Skin of body (tissue), 1 donor: ENCODE measurements at regions not wholly inside any gene's neighbourhood (a gene's known extent, or its start where the extent isn't known, plus 50 kb on each side); places are given as distances from the start of the nearest gene placed in this dataset.
"Not testable (repeated sequence)": the region's sequence is repeated elsewhere in the genome, so short reads cannot be mapped to it uniquely, and the experiment has no call there.

Source experiments
- DNase-seq: peaks from one replicate; lab custom pipeline; 2025; lab: John Stamatoyannopoulos, UW

GRCh38 chr16:5801396-5801795 is 703.8 kb upstream of the EEF2KMT start:
- no peak for DNase-seq

- DNase-seq = no peak
Observed at GRCh38 chr16:5793556-5793955, 696.0 kb upstream of the EEF2KMT start.

GRCh38 chr16:5791011-5791657 is 693.5 kb upstream of the EEF2KMT start:
- no peak for DNase-seq

GRCh38 chr16:5790512-5790911 is 692.9 kb upstream of the EEF2KMT start:
- DNase-seq = no peak

DNA sequence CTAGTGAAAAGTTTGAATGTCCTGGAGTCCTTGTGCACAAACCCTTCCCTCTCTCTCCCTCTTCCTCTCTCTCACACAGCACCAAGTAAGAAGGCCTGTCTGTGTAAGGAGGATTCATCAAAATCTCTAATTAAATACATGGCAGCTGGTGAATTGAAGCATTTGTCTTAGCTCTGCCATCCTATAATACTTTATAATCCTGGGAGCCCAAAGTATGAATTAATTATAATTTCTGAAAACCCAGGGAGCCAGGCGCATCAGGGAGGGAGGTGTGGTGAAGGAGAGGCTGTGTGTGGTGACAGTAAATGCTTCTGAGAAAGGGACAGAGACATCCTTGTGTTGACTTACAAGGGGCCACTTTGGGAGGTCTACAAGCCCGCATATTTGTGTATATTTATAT is 691.4 kb upstream of the EEF2KMT start:
- no peak for DNase-seq

DNA sequence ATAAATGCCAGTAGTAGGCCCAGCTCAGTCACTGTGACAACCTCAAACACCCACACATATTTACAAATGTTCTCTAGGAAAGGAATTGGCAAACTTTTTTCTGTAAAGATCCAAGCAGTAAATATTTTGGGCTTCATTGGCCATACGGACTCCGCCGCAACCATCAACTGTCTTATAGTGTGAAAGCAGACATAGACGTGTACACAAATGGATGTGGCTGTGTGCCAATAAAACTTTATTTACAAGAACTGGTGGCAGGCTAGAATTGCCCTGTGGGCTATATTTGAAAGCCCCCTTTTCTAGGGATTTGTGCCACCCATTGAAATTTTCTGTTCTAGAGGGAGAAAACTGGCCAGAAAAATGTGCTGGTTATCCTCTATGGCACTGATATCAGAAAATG is 683.8 kb upstream of the EEF2KMT start:
- no peak for DNase-seq

GRCh38 chr16:5776876-5777275 is 679.3 kb upstream of the EEF2KMT start:
- DNase-seq = no peak

DNA sequence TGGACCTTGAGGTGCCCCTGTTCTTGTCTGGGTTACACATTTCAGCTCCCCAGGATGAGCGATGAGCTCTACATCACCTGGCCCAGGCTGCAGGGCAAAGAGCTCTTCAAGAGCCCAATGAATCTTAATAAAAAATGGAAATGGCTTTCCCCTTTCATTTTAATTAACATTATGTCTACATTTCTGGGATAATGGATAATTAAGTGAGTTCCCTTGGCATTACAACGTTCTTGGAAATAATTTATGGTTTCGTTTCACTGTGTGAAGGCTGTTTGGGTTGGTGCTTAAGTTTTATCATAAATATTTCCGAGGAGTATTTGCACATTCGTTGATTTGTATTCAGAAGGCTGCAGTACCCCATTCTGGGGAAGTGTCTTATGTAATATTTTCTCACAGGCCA is 678.3 kb upstream of the EEF2KMT start:
- no peak for DNase-seq

DNA sequence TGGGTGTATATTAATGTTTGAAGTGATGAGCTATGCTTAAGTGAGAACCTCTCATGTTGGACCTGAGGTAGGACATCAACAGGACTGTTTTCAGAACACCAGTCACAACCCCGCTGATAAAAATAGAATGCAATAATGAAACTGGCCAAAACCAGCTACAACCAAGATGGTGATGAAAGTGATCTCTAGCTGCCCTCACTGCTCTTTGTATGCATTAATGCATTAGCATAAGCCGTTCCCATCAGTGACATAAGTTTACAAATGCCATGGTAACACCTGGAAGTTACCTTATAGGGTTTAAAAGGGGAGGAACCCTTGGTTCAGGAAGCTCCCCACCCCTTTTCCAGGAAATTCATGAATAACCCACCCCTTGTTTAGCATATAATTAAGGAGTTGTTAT is 672.5 kb upstream of the EEF2KMT start:
- DNase-seq = no peak

DNA sequence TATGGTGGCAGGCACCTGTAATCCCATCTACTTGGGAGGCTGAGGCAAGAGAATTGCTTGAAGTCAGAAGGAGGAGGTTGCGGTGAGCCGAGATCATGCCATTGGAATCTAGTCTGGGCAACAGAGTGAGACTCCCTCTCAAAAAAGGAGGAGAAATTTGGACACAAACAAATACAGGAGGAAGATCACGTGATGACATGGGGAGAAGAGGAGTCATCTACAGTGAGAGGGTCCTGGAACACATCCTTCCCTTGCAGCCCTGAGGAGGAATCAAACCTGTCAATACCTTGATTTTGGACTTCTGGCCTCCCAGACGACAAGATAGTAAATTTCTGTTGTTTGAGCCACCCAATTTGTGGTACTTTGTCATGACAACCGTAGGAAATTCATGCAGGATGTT is 671.9 kb upstream of the EEF2KMT start:
- DNase-seq = no peak

GRCh38 chr16:5768445-5768844 is 670.9 kb upstream of the EEF2KMT start:
- DNase-seq = no peak

DNA sequence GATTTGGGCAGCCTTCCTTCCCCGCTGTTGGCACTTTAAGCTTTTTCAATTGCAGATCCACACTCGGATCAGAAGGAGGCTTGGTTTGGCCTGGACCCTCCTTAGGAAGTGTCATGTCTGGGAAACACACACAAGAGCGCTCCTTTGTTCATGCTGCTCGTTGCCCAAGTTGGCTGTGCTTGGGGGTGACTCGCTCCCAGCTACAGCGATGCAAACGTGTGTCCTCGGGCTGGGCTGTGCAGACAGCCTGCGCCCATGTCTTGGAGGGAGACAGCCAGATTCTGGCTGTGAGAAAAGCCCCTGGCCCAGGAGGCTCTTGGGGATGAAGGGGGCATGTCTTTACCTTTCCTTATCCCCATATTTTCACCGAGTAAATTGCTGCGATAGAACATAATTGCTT is 665.6 kb upstream of the EEF2KMT start:
- no peak for DNase-seq

DNA sequence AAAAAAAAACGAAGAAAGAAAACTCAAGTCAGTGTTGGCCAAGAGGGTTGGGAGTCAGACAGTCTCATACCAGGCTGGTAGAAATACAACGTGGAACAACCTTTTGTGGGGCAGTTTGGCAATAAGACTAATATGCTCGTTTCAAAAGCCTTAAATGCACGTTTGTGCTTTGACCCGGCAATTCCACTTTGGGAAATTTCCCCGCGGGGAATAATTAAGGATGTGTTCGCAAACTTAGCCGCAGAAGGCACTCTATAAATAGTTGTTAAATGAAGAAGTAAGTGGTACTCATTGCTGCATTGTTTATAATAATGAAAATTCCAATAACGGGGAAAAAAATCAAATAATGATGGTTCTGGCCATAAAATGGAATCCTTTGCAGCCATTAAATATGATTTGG is 664.8 kb upstream of the EEF2KMT start:
- no peak for DNase-seq

DNA sequence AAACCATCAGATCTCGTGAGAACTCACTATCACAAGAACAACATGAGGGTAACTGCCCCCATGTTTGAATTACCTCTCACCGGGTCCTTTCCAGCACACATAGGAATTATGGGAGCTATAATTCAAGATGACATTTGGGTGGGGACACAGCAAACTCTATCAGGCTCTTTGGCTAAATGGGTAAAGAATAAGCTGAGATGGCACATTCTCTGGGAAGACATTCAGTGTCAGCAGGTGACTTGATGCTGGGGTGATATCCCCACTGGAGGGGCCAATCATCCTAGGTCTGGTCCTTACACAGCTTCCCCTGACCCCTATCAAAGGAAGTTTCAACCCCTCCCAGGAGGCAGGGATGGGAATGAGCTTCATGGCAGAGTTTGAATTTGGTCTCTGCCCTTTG is 664.0 kb upstream of the EEF2KMT start:
- DNase-seq = no peak

GRCh38 chr16:5758281-5758680 is 660.7 kb upstream of the EEF2KMT start:
- no peak for DNase-seq

GRCh38 chr16:5756969-5757368 is 659.4 kb upstream of the EEF2KMT start:
- DNase-seq = no peak

DNA sequence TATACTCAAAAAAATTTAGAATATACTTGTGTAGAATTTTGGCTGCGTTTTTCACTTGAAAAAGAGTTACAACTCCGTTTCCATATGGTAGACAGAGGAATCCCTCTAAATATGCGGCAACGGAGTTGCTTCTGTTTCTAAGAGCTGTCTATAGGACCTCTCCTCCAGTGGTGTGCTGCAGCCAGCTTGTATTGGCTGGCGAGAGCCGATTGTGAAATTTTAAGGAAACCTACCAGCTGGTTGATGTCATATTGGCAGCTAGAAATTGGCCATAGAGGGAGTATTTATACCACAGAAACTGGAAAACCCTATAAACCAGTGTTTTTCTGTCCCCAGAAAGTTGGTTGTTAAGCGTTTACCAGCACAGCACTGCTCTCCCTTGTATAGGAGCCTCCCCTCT is 655.8 kb upstream of the EEF2KMT start:
- no peak for DNase-seq

GRCh38 chr16:5751216-5751615 is 653.6 kb upstream of the EEF2KMT start:
- no peak for DNase-seq

- DNase-seq = not testable (repeated sequence)
Observed at GRCh38 chr16:5750439-5750838, 652.8 kb upstream of the EEF2KMT start.

- no peak for DNase-seq
Observed at GRCh38 chr16:5738586-5738985, 641.0 kb upstream of the EEF2KMT start.

DNA sequence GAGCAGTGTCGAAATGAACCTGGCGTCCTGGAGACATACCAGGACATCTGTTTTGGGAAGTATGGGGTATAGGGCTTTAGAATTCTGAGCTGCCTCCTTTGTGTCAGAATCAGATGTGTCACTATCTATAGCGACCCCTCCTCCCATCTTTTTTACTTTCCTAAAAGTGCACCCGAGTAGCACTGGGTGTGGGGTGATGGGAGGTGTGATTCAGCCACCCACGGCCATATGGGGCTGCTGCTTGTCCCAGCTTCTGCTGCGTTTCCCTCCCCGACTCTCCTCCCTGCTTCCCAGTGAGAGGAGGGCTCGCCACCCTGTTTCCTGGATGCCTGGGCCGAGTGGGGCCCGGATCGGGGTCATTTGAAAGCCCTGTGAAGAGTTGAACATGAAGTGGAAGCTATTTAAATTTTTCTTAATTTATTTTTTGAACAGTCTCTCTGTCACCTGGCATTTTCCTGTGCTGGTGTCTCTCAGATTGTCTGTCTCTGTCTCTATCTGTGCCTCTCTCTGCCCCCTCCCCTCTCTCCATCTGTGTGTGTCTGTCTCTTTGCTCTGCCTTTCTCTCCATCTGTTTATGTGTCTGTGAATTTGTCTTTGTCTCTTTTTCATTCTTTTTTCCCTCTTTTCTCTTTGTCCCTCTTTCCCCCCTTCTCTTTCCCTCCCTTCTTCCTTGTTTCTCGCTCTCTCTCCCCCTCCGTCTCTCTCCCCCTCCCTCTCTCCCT is 638.8 kb upstream of the EEF2KMT start:
- no peak for DNase-seq

DNA sequence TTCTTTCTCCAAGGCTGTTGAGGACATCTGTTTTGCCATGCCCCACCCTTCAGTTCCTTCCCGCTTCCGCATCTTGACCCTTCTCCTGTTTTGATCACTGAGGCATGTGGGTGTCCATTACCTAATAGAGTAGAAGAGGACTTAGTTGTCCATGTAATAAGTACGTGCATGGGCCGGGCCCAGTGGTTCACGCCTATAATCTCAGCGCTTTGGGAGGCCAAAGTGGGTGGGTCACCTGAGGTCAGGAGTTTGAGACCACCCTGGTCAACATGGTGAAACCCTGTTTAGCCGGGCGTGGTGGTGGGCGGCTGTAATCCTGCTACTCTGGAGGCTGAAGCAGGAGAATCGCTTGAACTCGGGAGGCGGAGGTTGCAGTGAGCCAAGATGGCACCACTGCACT is 637.8 kb upstream of the EEF2KMT start:
- DNase-seq = no peak

GRCh38 chr16:5730783-5731182 is 633.2 kb upstream of the EEF2KMT start:
- no peak for DNase-seq
